Muscle layer of duodenum (tissue), 2 donors: ENCODE measurements at regions not wholly inside any gene's neighbourhood (a gene's known extent, or its start where the extent isn't known, plus 50 kb on each side); places are given as distances from the start of the nearest gene placed in this dataset.
"Not testable (repeated sequence)": the region's sequence is repeated elsewhere in the genome, so short reads cannot be mapped to it uniquely, and the experiment has no call there.

Experiments used
- H3K27ac ChIP-seq: one replicate; pipeline ENCODE4 v1.7.0; 2013; ENCODE audit warnings: mild to moderate bottlenecking, low read length
- H3K27me3 ChIP-seq: one replicate; pipeline ENCODE4 v1.7.0; 2013; ENCODE audit warnings: low read depth, mild to moderate bottlenecking, control low read depth, low read length
- H3K36me3 ChIP-seq, 2 donors: one replicate each; pipeline ENCODE4 v1.7.0; 2013; ENCODE audit warnings: low read length in 2 of 2, control low read depth in 1 of 2, mild to moderate bottlenecking in 1 of 2; ENCODE audit not compliant: insufficient read depth in 2 of 2, control insufficient read depth in 1 of 2
- H3K4me1 ChIP-seq, 2 donors: one replicate each; pipeline ENCODE4 v1.7.0; 2013; ENCODE audit warnings: low read length in 2 of 2, mild to moderate bottlenecking in 2 of 2, control low read depth in 1 of 2, moderate library complexity in 1 of 2; ENCODE audit not compliant: insufficient read depth in 2 of 2, control insufficient read depth in 1 of 2
- H3K4me3 ChIP-seq, 2 donors: one replicate each; pipeline ENCODE4 v1.7.0; 2013; ENCODE audit warnings: low read length in 2 of 2, low read depth in 1 of 2, mild to moderate bottlenecking in 1 of 2
- H3K9me3 ChIP-seq, 2 donors: one replicate each; pipeline ENCODE4 v1.7.0; 2013; ENCODE audit warnings: low read length in 2 of 2, control low read depth in 1 of 2, mild to moderate bottlenecking in 1 of 2; ENCODE audit not compliant: control insufficient read depth in 1 of 2
- donor health status: healthy.

- H3K9me3 ChIP-seq = no peaks in the 10 kb centered on the region
- no peaks in the 10 kb centered on the region for H3K36me3 ChIP-seq
- H3K27me3 ChIP-seq = no peaks in the 10 kb centered on the region
- no peak overlapping the region for H3K4me3 ChIP-seq
- H3K27ac ChIP-seq = no peak overlapping the region
- no peaks in the 10 kb centered on the region for H3K4me1 ChIP-seq
These were observed 213.3 kb upstream of the FBXL7 start for GRCh38 chr5:15286650-15287049.

GRCh38 chr5:15285901-15286583, 213.9 kb upstream of the FBXL7 start:
- no peak overlapping the region for H3K27ac ChIP-seq
- no peaks in the 10 kb centered on the region for H3K4me1 ChIP-seq
- H3K27me3 ChIP-seq = no peaks in the 10 kb centered on the region
- no peaks in the 10 kb centered on the region for H3K9me3 ChIP-seq
- no peaks in the 10 kb centered on the region for H3K36me3 ChIP-seq
- H3K4me3 ChIP-seq = no peak overlapping the region

- Histone ChIP-seq H3K4me3 (no peak overlapping the region), H3K36me3 (no peaks in the 10 kb centered on the region), H3K27ac (no peak overlapping the region), H3K27me3 (no peaks in the 10 kb centered on the region), H3K9me3 (no peaks in the 10 kb centered on the region), H3K4me1 (no peaks in the 10 kb centered on the region)
These were observed 215.3 kb upstream of the FBXL7 start for GRCh38 chr5:15284706-15285105.

GRCh38 chr5:15283076-15283475, 216.9 kb upstream of the FBXL7 start:
- no peaks in the 10 kb centered on the region for H3K9me3 ChIP-seq
- H3K4me3 ChIP-seq = no peak overlapping the region
- H3K27me3 ChIP-seq = no peaks in the 10 kb centered on the region
- no peaks in the 10 kb centered on the region for H3K4me1 ChIP-seq
- H3K36me3 ChIP-seq = no peaks in the 10 kb centered on the region
- H3K27ac ChIP-seq = no peak overlapping the region

GRCh38 chr5:15282611-15283010, 217.4 kb upstream of the FBXL7 start:
- Histone ChIP-seq H3K4me3 (no peak overlapping the region), H3K36me3 (no peaks in the 10 kb centered on the region), H3K4me1 (no peaks in the 10 kb centered on the region), H3K27ac (no peak overlapping the region), H3K9me3 (no peaks in the 10 kb centered on the region), H3K27me3 (no peaks in the 10 kb centered on the region)

GRCh38 chr5:15271596-15271995, 228.4 kb upstream of the FBXL7 start:
- H3K9me3 ChIP-seq, H3K27ac ChIP-seq, H3K4me3 ChIP-seq, H3K4me1 ChIP-seq, H3K27me3 ChIP-seq, H3K36me3 ChIP-seq: not testable (repeated sequence)

GRCh38 chr5:15267966-15268365, 232.0 kb upstream of the FBXL7 start:
- Histone ChIP-seq H3K27ac (no peak overlapping the region), H3K9me3 (peaks cover 0 to 6% of the 10 kb centered on the region in 2 donors), H3K4me1 (no peaks in the 10 kb centered on the region), H3K4me3 (no peak overlapping the region), H3K27me3 (no peaks in the 10 kb centered on the region), H3K36me3 (no peaks in the 10 kb centered on the region)

- Histone ChIP-seq H3K4me1 (peaks cover 0 to 3% of the 10 kb centered on the region in 2 donors), H3K27me3 (no peaks in the 10 kb centered on the region), H3K9me3 (peaks cover 0 to 6% of the 10 kb centered on the region in 2 donors), H3K4me3 (no peak overlapping the region), H3K27ac (no peak overlapping the region), H3K36me3 (no peaks in the 10 kb centered on the region)
These were observed 233.1 kb upstream of the FBXL7 start for GRCh38 chr5:15266841-15267240.

- peaks cover 0 to 6% of the 10 kb centered on the region in 2 donors for H3K9me3 ChIP-seq
- peaks cover 0 to 8% of the 10 kb centered on the region in 2 donors for H3K4me1 ChIP-seq
- no peak overlapping the region for H3K27ac ChIP-seq
- no peaks in the 10 kb centered on the region for H3K27me3 ChIP-seq
- no peaks in the 10 kb centered on the region for H3K36me3 ChIP-seq
- H3K4me3 ChIP-seq = no peak overlapping the region
These were observed 233.8 kb upstream of the FBXL7 start for GRCh38 chr5:15266229-15266628.

GRCh38 chr5:15263942-15264341, 236.0 kb upstream of the FBXL7 start:
- peaks cover 0 to 6% of the 10 kb centered on the region in 2 donors for H3K9me3 ChIP-seq
- no peak overlapping the region for H3K4me3 ChIP-seq
- H3K27ac ChIP-seq = no peak overlapping the region
- H3K36me3 ChIP-seq = no peaks in the 10 kb centered on the region
- H3K27me3 ChIP-seq = no peaks in the 10 kb centered on the region
- peaks cover 0 to 8% of the 10 kb centered on the region in 2 donors for H3K4me1 ChIP-seq

- Histone ChIP-seq H3K4me3 (no peak overlapping the region), H3K36me3 (no peaks in the 10 kb centered on the region), H3K27me3 (no peaks in the 10 kb centered on the region), H3K4me1 (peaks cover 0 to 8% of the 10 kb centered on the region in 2 donors), H3K9me3 (peaks cover 0 to 6% of the 10 kb centered on the region in 2 donors), H3K27ac (no peak overlapping the region)
These were observed 236.6 kb upstream of the FBXL7 start for GRCh38 chr5:15263406-15263805.
